Neural cell (in vitro differentiated cells): ENCODE measurements at regions not wholly inside any gene's neighbourhood (a gene's known extent, or its start where the extent isn't known, plus 50 kb on each side); places are given as distances from the start of the nearest gene placed in this dataset.
A peak's percentile ranks its signal among the peaks of the same experiment; 100 is the strongest.

Source experiments
- H2AFZ ChIP-seq: fragments of 200-600, 300-800 bp; sonication (generic), shearing (Covaris generic); 2 replicates; pipeline ENCODE4 v1.6.0; 2014; ENCODE audit warnings: low read depth, mild to moderate bottlenecking, antibody characterized with exemption, low read length, moderate library complexity
- H3F3A ChIP-seq: fragments of 200-600 bp; shearing (Covaris generic); 2 replicates; pipeline ENCODE4 v1.6.1; 2016; ENCODE audit warnings: mild to moderate bottlenecking, moderate library complexity, mixed read lengths, antibody characterized with exemption, low read length; ENCODE audit not compliant: insufficient read depth, poor library complexity, severe bottlenecking
- H3K27ac ChIP-seq: fragments of 200-600, 300-800 bp; sonication (generic), shearing (Covaris generic); 2 replicates; pipeline ENCODE4 v1.5.1; 2014; ENCODE audit warnings: mild to moderate bottlenecking, low read length, moderate library complexity
- H3K27me3 ChIP-seq: fragments of 300-800, 200-600 bp; sonication (generic), shearing (Covaris generic); 2 replicates; pipeline ENCODE4 v1.6.0; 2014; ENCODE audit warnings: mild to moderate bottlenecking, low read depth, low read length, moderate library complexity; ENCODE audit not compliant: insufficient read depth
- H3K36me3 ChIP-seq: fragments of 300-800, 200-600 bp; sonication (generic), shearing (Covaris generic); 2 replicates; pipeline ENCODE4 v1.5.1; 2014; ENCODE audit warnings: mild to moderate bottlenecking, antibody characterized with exemption, low read length, moderate library complexity; ENCODE audit not compliant: insufficient read depth
- H3K4me2 ChIP-seq: fragments of 300-800, 200-600 bp; sonication (generic), shearing (Covaris generic); 2 replicates; pipeline ENCODE4 v1.6.0; 2014; ENCODE audit warnings: mild to moderate bottlenecking, low read length
- H3K4me3 ChIP-seq: fragments of 300-800, 200-600 bp; sonication (generic), shearing (Covaris generic); 2 replicates; pipeline ENCODE4 v1.5.1; 2014; ENCODE audit warnings: mild to moderate bottlenecking, low read length, moderate library complexity
- H3K79me2 ChIP-seq: fragments of 200-600 bp; shearing (Covaris generic); replicated peaks from 2 replicates; pipeline ENCODE4 v1.6.0; 2014; ENCODE audit warnings: mild to moderate bottlenecking, low read length, moderate library complexity; ENCODE audit not compliant: insufficient read depth
- H3K9ac ChIP-seq: fragments of 300-800, 200-600 bp; sonication (generic), shearing (Covaris generic); 2 replicates; pipeline ENCODE4 v1.6.1; 2016; ENCODE audit warnings: mild to moderate bottlenecking, low read length, mixed read lengths
- H3K9me2 ChIP-seq: fragments of 200-600 bp; shearing (Covaris generic); 2 replicates; pipeline ENCODE4 v1.6.1; 2016; ENCODE audit warnings: mild to moderate bottlenecking, low read length, mixed read lengths; ENCODE audit not compliant: insufficient read depth
- H3K9me3 ChIP-seq: fragments of 200-600, 300-800 bp; sonication (generic), shearing (Covaris generic); 2 replicates; pipeline ENCODE4 v1.6.1; 2016; ENCODE audit warnings: mild to moderate bottlenecking, mixed run types, low read length, moderate library complexity, mixed read lengths
- H4K20me1 ChIP-seq: fragments of 200-600 bp; shearing (Covaris generic); 2 replicates; pipeline ENCODE4 v1.6.1; 2016; ENCODE audit warnings: mild to moderate bottlenecking, mixed run types; ENCODE audit not compliant: insufficient read depth
- CTCF ChIP-seq: fragments of 450-650 bp; IDR thresholded peaks from 2 replicates; pipeline ENCODE4 v1.5.1; 2014; ENCODE audit warnings: antibody characterized with exemption, mild to moderate bottlenecking, moderate library complexity; ENCODE audit not compliant: poor library complexity, severe bottlenecking
- EP300 ChIP-seq: fragments of 450-650 bp; conservative IDR thresholded peaks from 2 replicates; pipeline ENCODE4 v1.6.1; 2014; ENCODE audit warnings: antibody characterized with exemption, mild to moderate bottlenecking, moderate library complexity; ENCODE audit not compliant: poor library complexity, severe bottlenecking
- EZH2 ChIP-seq: fragments of 200-600, 300-800 bp; shearing (Covaris generic), sonication (generic); IDR thresholded peaks from 2 replicates; pipeline ENCODE4 v1.6.1; 2014; ENCODE audit warnings: antibody characterized with exemption, low read length, borderline replicate concordance, mild to moderate bottlenecking; ENCODE audit not compliant: insufficient read depth, poor library complexity, severe bottlenecking
- MXI1 ChIP-seq: fragments of 450-650 bp; conservative IDR thresholded peaks from 2 replicates; pipeline ENCODE4 v1.6.1; 2014; ENCODE audit warnings: antibody characterized with exemption, mild to moderate bottlenecking; ENCODE audit not compliant: poor library complexity, severe bottlenecking
- POLR2AphosphoS5 ChIP-seq: IDR thresholded peaks from 2 replicates; pipeline ENCODE4 v1.6.1; 2012
- RAD21 ChIP-seq: fragments of 450-650 bp; conservative IDR thresholded peaks from 2 replicates; pipeline ENCODE4 v1.6.1; 2014; ENCODE audit warnings: antibody characterized with exemption, mild to moderate bottlenecking, moderate library complexity
- REST ChIP-seq: IDR thresholded peaks from 2 replicates; pipeline ENCODE4 v1.6.1; 2012; ENCODE audit warnings: borderline replicate concordance
- SMC3 ChIP-seq: fragments of 450-650 bp; conservative IDR thresholded peaks from 2 replicates; pipeline ENCODE4 v1.6.1; 2014; ENCODE audit warnings: antibody characterized with exemption, mild to moderate bottlenecking, moderate library complexity; ENCODE audit not compliant: poor library complexity
- TAF1 ChIP-seq: IDR thresholded peaks from 2 replicates; pipeline ENCODE4 v1.6.1; 2012; ENCODE audit warnings: low read depth

GRCh38 chr2:2762166-2762908, 431.3 kb upstream of the MYT1L start:
- H3K9me2 ChIP-seq, result no peaks in the 10 kb centered on the region
- H3K27ac ChIP-seq, result no peak overlapping the region
- no peaks in the 10 kb centered on the region for H3F3A ChIP-seq
- H3K4me2 ChIP-seq, result no peak overlapping the region
- no peaks in the 10 kb centered on the region for H3K27me3 ChIP-seq
- H4K20me1 ChIP-seq, result no peaks in the 10 kb centered on the region
- H2AFZ ChIP-seq, result no peak overlapping the region
- no peaks in the 10 kb centered on the region for H3K36me3 ChIP-seq
- H3K9ac ChIP-seq, result no peak overlapping the region
- no peaks in the 10 kb centered on the region for H3K9me3 ChIP-seq
- H3K4me3 ChIP-seq, result no peak overlapping the region
- H3K79me2 ChIP-seq, result no peaks in the 10 kb centered on the region
- TF ChIP-seq TAF1 (no peak), EP300 (no peak), REST (no peak), POLR2AphosphoS5 (no peak), SMC3 (no peak), EZH2 (no peak), CTCF (no peak), MXI1 (no peak), RAD21 (no peak)

GRCh38 chr2:2758793-2759367, 427.8 kb upstream of the MYT1L start:
- H4K20me1 ChIP-seq, result no peaks in the 10 kb centered on the region
- H3K4me2 ChIP-seq, result peak overlapping the region; percentile 34
- no peaks in the 10 kb centered on the region for H3K79me2 ChIP-seq
- H3K36me3 ChIP-seq, result no peaks in the 10 kb centered on the region
- H3K27ac ChIP-seq, result peak overlapping the region; percentile 63
- peak; percentile 34 for TF ChIP-seq RAD21
- TF ChIP-seq CTCF, result no peak
- TF ChIP-seq EP300, result peak; percentile 49
- no peak for TF ChIP-seq TAF1
- TF ChIP-seq POLR2AphosphoS5, result peak; percentile 66
- TF ChIP-seq REST, result peak; percentile 62
- peak; percentile 31 for TF ChIP-seq SMC3
- no peak for TF ChIP-seq EZH2
- peak; percentile 27 for TF ChIP-seq MXI1
- no peaks in the 10 kb centered on the region for H3F3A ChIP-seq
- H3K9me3 ChIP-seq, result no peaks in the 10 kb centered on the region
- no peaks in the 10 kb centered on the region for H3K27me3 ChIP-seq
- H3K9me2 ChIP-seq, result no peaks in the 10 kb centered on the region
- peak overlapping the region; percentile 32 for H3K9ac ChIP-seq
- no peak overlapping the region for H3K4me3 ChIP-seq
- no peak overlapping the region for H2AFZ ChIP-seq
